Progenitor cell of endocrine pancreas (in vitro differentiated cells): ENCODE measurements at regions not wholly inside any gene's neighbourhood (a gene's known extent, or its start where the extent isn't known, plus 50 kb on each side); places are given as distances from the start of the nearest gene placed in this dataset.

Source experiments
- DNase-seq: peaks from one replicate; pipeline ENCODE4 v3.0.0; 2021; ENCODE audit warnings: low spot score; ENCODE audit not compliant: unreplicated experiment
- H3K27ac Mint-ChIP-seq: 2 replicates; pipeline ENCODE4 v1.8.0; 2021; ENCODE audit warnings: mild to moderate bottlenecking, moderate library complexity, mixed read lengths
- H3K27me3 Mint-ChIP-seq: 2 replicates; pipeline ENCODE4 v1.8.0; 2021; ENCODE audit warnings: mixed read lengths
- H3K36me3 Mint-ChIP-seq: 2 replicates; pipeline ENCODE4 v1.8.0; 2022; ENCODE audit warnings: mixed read lengths; ENCODE audit not compliant: insufficient read depth
- H3K4me1 Mint-ChIP-seq: 2 replicates; pipeline ENCODE4 v1.8.0; 2021; ENCODE audit warnings: low read depth, mixed read lengths
- H3K4me3 Mint-ChIP-seq: 2 replicates; pipeline ENCODE4 v1.8.0; 2021; ENCODE audit warnings: low read depth, mild to moderate bottlenecking, moderate library complexity, mixed read lengths
- H3K9me3 Mint-ChIP-seq: 2 replicates; pipeline ENCODE4 v1.8.0; 2021; ENCODE audit warnings: low read depth, mixed read lengths
- CTCF ChIP-seq: fragments of 200-600 bp; sonication (generic); IDR thresholded peaks from one replicate; pipeline ENCODE4 v1.5.0; 2021; ENCODE audit warnings: antibody characterized with exemption, mild to moderate bottlenecking; ENCODE audit not compliant: unreplicated experiment

- no peak overlapping the region for H3K27ac Mint-ChIP-seq
- TF ChIP-seq CTCF = no peak
- no peaks in the 10 kb centered on the region for H3K9me3 Mint-ChIP-seq
- peaks cover 15% of the 10 kb centered on the region for H3K27me3 Mint-ChIP-seq
- DNase-seq = no peak
- no peaks in the 10 kb centered on the region for H3K36me3 Mint-ChIP-seq
- H3K4me3 Mint-ChIP-seq = no peak overlapping the region
- H3K4me1 Mint-ChIP-seq = peaks cover 5% of the 10 kb centered on the region
These were observed 191.4 kb upstream of the LRIG1 start for GRCh38 chr3:66692042-66692765.

- no peak overlapping the region for H3K27ac Mint-ChIP-seq
- no peak overlapping the region for H3K4me3 Mint-ChIP-seq
- H3K9me3 Mint-ChIP-seq = no peaks in the 10 kb centered on the region
- no peak for DNase-seq
- peaks cover 15% of the 10 kb centered on the region for H3K27me3 Mint-ChIP-seq
- peaks cover 5% of the 10 kb centered on the region for H3K4me1 Mint-ChIP-seq
- H3K36me3 Mint-ChIP-seq = no peaks in the 10 kb centered on the region
- no peak for TF ChIP-seq CTCF
These were observed 191.9 kb upstream of the LRIG1 start for GRCh38 chr3:66692766-66693150.

- Mint-ChIP-seq H3K27me3 (peaks cover 15% of the 10 kb centered on the region), H3K4me3 (no peak overlapping the region), H3K36me3 (no peaks in the 10 kb centered on the region), H3K27ac (no peak overlapping the region), H3K4me1 (peaks cover 5% of the 10 kb centered on the region), H3K9me3 (no peaks in the 10 kb centered on the region)
- DNase-seq = no peak
- no peak for TF ChIP-seq CTCF
These were observed 192.7 kb upstream of the LRIG1 start for GRCh38 chr3:66693461-66694031.

- no peak for DNase-seq
- no peak overlapping the region for H3K4me3 Mint-ChIP-seq
- TF ChIP-seq CTCF = no peak
- H3K27me3 Mint-ChIP-seq = peaks cover 2% of the 10 kb centered on the region
- peaks cover 2% of the 10 kb centered on the region for H3K4me1 Mint-ChIP-seq
- no peaks in the 10 kb centered on the region for H3K9me3 Mint-ChIP-seq
- H3K27ac Mint-ChIP-seq = no peak overlapping the region
- H3K36me3 Mint-ChIP-seq = no peaks in the 10 kb centered on the region
These were observed 201.3 kb upstream of the LRIG1 start for GRCh38 chr3:66702126-66702525.

- Mint-ChIP-seq H3K36me3 (no peaks in the 10 kb centered on the region), H3K4me3 (no peak overlapping the region), H3K27ac (no peak overlapping the region), H3K27me3 (peaks cover 2% of the 10 kb centered on the region), H3K4me1 (peaks cover 2% of the 10 kb centered on the region), H3K9me3 (no peaks in the 10 kb centered on the region)
- no peak for TF ChIP-seq CTCF
- DNase-seq = no peak
These were observed 202.7 kb upstream of the LRIG1 start for GRCh38 chr3:66703501-66703900.
